ENCODE measurements at regions not wholly inside any gene's neighbourhood (a gene's known extent, or its start where the extent isn't known, plus 50 kb on each side); places are given as distances from the start of the nearest gene placed in this dataset.
"Not testable (repeated sequence)": the region's sequence is repeated elsewhere in the genome, so short reads cannot be mapped to it uniquely, and the experiment has no call there.

- Histone ChIP-seq H3K4me1 (ENCODE audit: insufficient read depth, insufficient read length) (peaks cover 12% of the 10 kb centered on the region), H3K4me3 (ENCODE audit: insufficient read length, low read depth) (no peak overlapping the region), H3K9ac (ENCODE audit: insufficient read length, low read depth) (no peak overlapping the region), H3K27me3 (ENCODE audit: insufficient read depth, insufficient read length) (no peaks in the 10 kb centered on the region), H3K9me3 (ENCODE audit: insufficient read depth, low read length) (peaks cover 12% of the 10 kb centered on the region; the same call in 1 of the 2 replicates), H3K36me3 (ENCODE audit: insufficient read depth, insufficient read length, low read length) (no peaks in the 10 kb centered on the region)
- no peak for DNase-seq (ENCODE audit: low read depth, low spot score)
- TF ChIP-seq YY1 (IDR thresholded peaks at IDR 0.05; ENCODE audit: insufficient read depth, insufficient read length), result no peak
- TF ChIP-seq ZNF274 (IDR thresholded peaks at IDR 0.05; ENCODE audit: low read depth, low read length), result no peak
- no peak for TF ChIP-seq SUZ12 (IDR thresholded peaks at IDR 0.05; ENCODE audit: extremely low read depth, insufficient read depth, insufficient read length)
Measured at GRCh38 chr19:29002336-29002735, 210.6 kb downstream of the UQCRFS1 start.

DNA sequence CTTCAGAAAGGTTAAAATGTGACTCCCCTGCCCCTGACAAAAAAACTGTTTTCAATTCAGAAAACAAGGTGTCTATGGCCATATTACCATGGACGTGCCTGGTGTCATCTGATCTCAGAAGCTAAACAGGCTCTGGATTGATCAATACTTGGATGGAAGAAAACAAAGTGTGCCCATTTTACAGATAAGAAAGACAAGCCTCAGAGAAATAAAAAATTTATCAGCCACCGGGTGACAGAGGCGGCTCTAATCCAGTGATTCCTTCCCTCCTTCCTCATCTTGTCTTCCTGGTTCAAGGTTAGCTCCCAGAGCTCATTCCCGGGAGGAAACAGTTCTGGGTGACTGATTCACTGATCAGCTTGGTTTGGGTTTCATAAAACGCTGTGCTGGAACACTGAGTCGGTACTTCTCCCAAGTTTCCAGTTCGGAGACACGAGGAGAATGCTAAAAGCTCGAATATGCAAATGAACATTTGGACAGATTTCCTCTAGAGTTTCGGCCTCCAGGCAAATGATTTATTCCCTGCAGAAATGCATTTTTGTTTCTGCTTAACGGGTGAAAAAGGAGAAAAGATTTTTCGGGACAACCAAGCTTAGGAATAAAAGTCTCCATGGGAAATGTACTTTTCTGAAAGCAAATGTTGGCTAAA lies 211.2 kb downstream of the UQCRFS1 start:
- H3K4me1 ChIP-seq (ENCODE audit: insufficient read depth, insufficient read length), result peaks cover 8% of the 10 kb centered on the region
- no peaks in the 10 kb centered on the region for H3K36me3 ChIP-seq (ENCODE audit: insufficient read depth, insufficient read length, low read length)
- H3K9ac ChIP-seq (ENCODE audit: insufficient read length, low read depth), result no peak overlapping the region
- no peak for DNase-seq (ENCODE audit: low read depth, low spot score)
- H3K4me3 ChIP-seq (ENCODE audit: insufficient read length, low read depth), result no peak overlapping the region
- no peaks in the 10 kb centered on the region for H3K27me3 ChIP-seq (ENCODE audit: insufficient read depth, insufficient read length)
- H3K9me3 ChIP-seq (ENCODE audit: insufficient read depth, low read length), result peaks cover 16% of the 10 kb centered on the region; the same call in 1 of the 2 replicates
- TF ChIP-seq YY1 (IDR thresholded peaks at IDR 0.05; ENCODE audit: insufficient read depth, insufficient read length) (no peak), SUZ12 (IDR thresholded peaks at IDR 0.05; ENCODE audit: extremely low read depth, insufficient read depth, insufficient read length) (no peak), ZNF274 (IDR thresholded peaks at IDR 0.05; ENCODE audit: low read depth, low read length) (no peak)

GRCh38 chr19:29001141-29001581 lies 211.8 kb downstream of the UQCRFS1 start:
- no peaks in the 10 kb centered on the region for H3K27me3 ChIP-seq (ENCODE audit: insufficient read depth, insufficient read length)
- no peak for DNase-seq (ENCODE audit: low read depth, low spot score)
- no peak overlapping the region for H3K4me3 ChIP-seq (ENCODE audit: insufficient read length, low read depth)
- no peaks in the 10 kb centered on the region for H3K36me3 ChIP-seq (ENCODE audit: insufficient read depth, insufficient read length, low read length)
- TF ChIP-seq ZNF274 (IDR thresholded peaks at IDR 0.05; ENCODE audit: low read depth, low read length), result no peak
- no peak for TF ChIP-seq SUZ12 (IDR thresholded peaks at IDR 0.05; ENCODE audit: extremely low read depth, insufficient read depth, insufficient read length)
- no peak for TF ChIP-seq YY1 (IDR thresholded peaks at IDR 0.05; ENCODE audit: insufficient read depth, insufficient read length)
- H3K4me1 ChIP-seq (ENCODE audit: insufficient read depth, insufficient read length), result peaks cover 8% of the 10 kb centered on the region
- H3K9ac ChIP-seq (ENCODE audit: insufficient read length, low read depth), result no peak overlapping the region
- peaks cover 20% of the 10 kb centered on the region; the same call in 1 of the 2 replicates for H3K9me3 ChIP-seq (ENCODE audit: insufficient read depth, low read length)

GRCh38 chr19:28999724-29000433 lies 213.1 kb downstream of the UQCRFS1 start:
- no peaks in the 10 kb centered on the region for H3K27me3 ChIP-seq (ENCODE audit: insufficient read depth, insufficient read length)
- peaks cover 8% of the 10 kb centered on the region for H3K4me1 ChIP-seq (ENCODE audit: insufficient read depth, insufficient read length)
- H3K4me3 ChIP-seq (ENCODE audit: insufficient read length, low read depth), result no peak overlapping the region
- TF ChIP-seq YY1 (IDR thresholded peaks at IDR 0.05; ENCODE audit: insufficient read depth, insufficient read length), result no peak
- no peak for TF ChIP-seq ZNF274 (IDR thresholded peaks at IDR 0.05; ENCODE audit: low read depth, low read length)
- TF ChIP-seq SUZ12 (IDR thresholded peaks at IDR 0.05; ENCODE audit: extremely low read depth, insufficient read depth, insufficient read length), result no peak
- H3K9ac ChIP-seq (ENCODE audit: insufficient read length, low read depth), result no peak overlapping the region
- DNase-seq (ENCODE audit: low read depth, low spot score), result no peak
- no peaks in the 10 kb centered on the region for H3K36me3 ChIP-seq (ENCODE audit: insufficient read depth, insufficient read length, low read length)
- peaks cover 33% of the 10 kb centered on the region for H3K9me3 ChIP-seq (ENCODE audit: insufficient read depth, low read length)

DNA sequence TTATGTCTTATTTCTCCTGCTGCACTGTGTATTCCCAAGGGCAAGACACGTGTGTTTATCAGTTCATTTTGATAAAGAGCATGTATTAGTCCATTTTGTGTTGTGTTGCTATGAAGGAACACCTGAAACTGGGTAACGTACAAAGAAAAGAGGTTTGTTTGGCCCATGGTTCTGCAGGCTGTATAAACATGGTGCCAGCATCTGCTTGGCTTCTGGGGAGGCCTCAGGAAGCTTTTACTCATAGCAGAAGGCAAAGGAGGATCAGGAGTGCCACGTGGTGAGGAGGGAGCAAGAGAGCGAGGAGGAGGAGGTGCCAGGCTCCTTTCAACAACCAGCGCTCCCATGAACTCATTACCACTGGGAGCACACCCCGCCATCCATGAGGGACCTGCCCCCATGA lies 214.0 kb downstream of the UQCRFS1 start:
- Histone ChIP-seq H3K36me3 (ENCODE audit: insufficient read depth, insufficient read length, low read length) (no peaks in the 10 kb centered on the region), H3K9me3 (ENCODE audit: insufficient read depth, low read length) (peaks cover 42% of the 10 kb centered on the region), H3K27me3 (ENCODE audit: insufficient read depth, insufficient read length) (no peaks in the 10 kb centered on the region), H3K4me1 (ENCODE audit: insufficient read depth, insufficient read length) (peaks cover 7% of the 10 kb centered on the region), H3K4me3 (ENCODE audit: insufficient read length, low read depth) (no peak overlapping the region), H3K9ac (ENCODE audit: insufficient read length, low read depth) (no peak overlapping the region)
- TF ChIP-seq SUZ12 (IDR thresholded peaks at IDR 0.05; ENCODE audit: extremely low read depth, insufficient read depth, insufficient read length) (no peak), YY1 (IDR thresholded peaks at IDR 0.05; ENCODE audit: insufficient read depth, insufficient read length) (no peak), ZNF274 (IDR thresholded peaks at IDR 0.05; ENCODE audit: low read depth, low read length) (no peak)
- no peak for DNase-seq (ENCODE audit: low read depth, low spot score)

DNA sequence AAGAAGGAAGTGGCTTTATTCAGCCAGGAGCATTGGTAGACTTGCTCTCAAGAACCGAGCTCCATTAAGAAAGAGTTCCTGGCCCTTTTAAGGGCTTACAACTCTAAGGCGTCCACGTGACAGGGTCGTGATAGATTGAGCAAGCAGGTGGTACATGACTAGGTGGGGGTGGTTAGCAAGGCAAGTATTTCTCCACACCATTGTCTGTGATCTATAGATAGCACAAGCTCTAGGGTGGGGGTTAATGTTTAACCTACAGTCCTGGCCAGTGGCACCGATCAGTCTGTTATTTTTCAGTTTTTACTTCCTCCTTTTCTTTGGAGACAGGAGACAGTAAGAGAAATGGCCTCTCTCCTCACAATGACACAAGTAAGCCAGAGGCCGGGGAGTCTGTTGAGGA lies 215.1 kb downstream of the UQCRFS1 start:
- H3K4me1 ChIP-seq (ENCODE audit: insufficient read depth, insufficient read length); H3K27me3 ChIP-seq (ENCODE audit: insufficient read depth, insufficient read length); H3K36me3 ChIP-seq (ENCODE audit: insufficient read depth, insufficient read length, low read length); H3K9ac ChIP-seq (ENCODE audit: insufficient read length, low read depth); DNase-seq (ENCODE audit: low read depth, low spot score); H3K4me3 ChIP-seq (ENCODE audit: insufficient read length, low read depth): not testable (repeated sequence)
- H3K9me3 ChIP-seq (ENCODE audit: insufficient read depth, low read length), result peaks cover 53% of the 10 kb centered on the region

- Histone ChIP-seq H3K9me3 (ENCODE audit: insufficient read depth, low read length) (peaks cover 40% of the 10 kb centered on the region), H3K4me3 (ENCODE audit: insufficient read length, low read depth) (no peak overlapping the region), H3K36me3 (ENCODE audit: insufficient read depth, insufficient read length, low read length) (no peaks in the 10 kb centered on the region), H3K4me1 (ENCODE audit: insufficient read depth, insufficient read length) (peaks cover 3% of the 10 kb centered on the region), H3K27me3 (ENCODE audit: insufficient read depth, insufficient read length) (no peaks in the 10 kb centered on the region), H3K9ac (ENCODE audit: insufficient read length, low read depth) (no peak overlapping the region)
- no peak for DNase-seq (ENCODE audit: low read depth, low spot score)
- TF ChIP-seq YY1 (IDR thresholded peaks at IDR 0.05; ENCODE audit: insufficient read depth, insufficient read length) (no peak), ZNF274 (IDR thresholded peaks at IDR 0.05; ENCODE audit: low read depth, low read length) (no peak), SUZ12 (IDR thresholded peaks at IDR 0.05; ENCODE audit: extremely low read depth, insufficient read depth, insufficient read length) (no peak)
Measured at GRCh38 chr19:28990522-28990921, 222.4 kb downstream of the UQCRFS1 start.

Measured in NT2/D1 (cell line).